DLD1 (cell line): ENCODE measurements at regions not wholly inside any gene's neighbourhood (a gene's known extent, or its start where the extent isn't known, plus 50 kb on each side); places are given as distances from the start of the nearest gene placed in this dataset.

Source experiments
- in situ Hi-C: cut with HindIII; loops from 2 replicates; pipeline ENCODE4 v1.10.0; 2017; ENCODE audit warnings: low sequenced_read_pairs

GRCh38 chr1:22344851-22345560 lies 106.6 kb upstream of the ZBTB40 start:
- in situ Hi-C loops, result no loop called here

- in situ Hi-C loops, result no loop called here
These were observed 103.5 kb upstream of the ZBTB40 start for GRCh38 chr1:22347854-22348760.

GRCh38 chr1:22349362-22350043 lies 102.1 kb upstream of the ZBTB40 start:
- in situ Hi-C loops, result no loop called here

DNA sequence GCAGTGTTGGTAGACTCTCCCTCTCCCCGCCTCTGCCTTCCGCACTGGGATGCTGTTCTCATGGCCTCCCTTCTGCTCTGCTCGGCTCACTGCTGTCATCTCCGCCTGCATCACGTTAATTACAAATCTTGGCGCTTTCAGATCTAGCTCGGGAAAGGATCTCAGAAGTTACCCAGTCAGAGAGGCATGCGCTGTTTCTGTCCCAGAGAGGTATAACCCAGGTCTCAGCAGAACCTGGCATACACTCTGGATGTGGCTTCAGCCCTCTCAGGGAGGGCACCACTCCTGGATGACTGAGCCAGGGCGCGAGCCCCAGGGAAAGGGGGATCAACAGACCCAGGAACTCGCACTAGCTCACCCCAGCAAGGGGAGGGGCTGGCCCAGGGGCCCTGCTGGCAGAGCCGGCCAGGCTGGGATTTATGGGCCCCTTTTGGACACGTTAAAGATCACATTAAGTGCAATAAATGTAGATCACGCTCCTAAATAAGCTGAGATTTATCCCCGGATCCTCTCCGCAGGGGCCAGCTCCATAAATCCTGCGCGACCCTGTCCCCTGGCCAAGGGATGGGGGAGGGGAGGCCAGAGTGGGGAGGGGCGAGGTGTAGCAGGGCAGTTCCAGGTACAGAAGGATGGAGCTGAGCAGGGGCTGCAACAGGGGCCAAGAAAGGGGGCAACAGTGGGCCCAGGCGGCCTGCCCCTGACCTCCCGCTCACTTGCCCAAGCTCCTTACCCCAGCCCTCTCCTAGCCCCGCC lies 101.3 kb upstream of the ZBTB40 start:
- in situ Hi-C loops, result no loop called here

- in situ Hi-C loops, result no loop called here
These were observed 100.5 kb upstream of the ZBTB40 start for GRCh38 chr1:22350924-22351767.

GRCh38 chr1:22351768-22352080 lies 99.9 kb upstream of the ZBTB40 start:
- in situ Hi-C loops, result no loop called here

- in situ Hi-C loops, result no loop called here
These were observed 99.3 kb upstream of the ZBTB40 start for GRCh38 chr1:22352355-22352754.

GRCh38 chr1:22352896-22353295 lies 98.8 kb upstream of the ZBTB40 start:
- in situ Hi-C loops, result no loop called here

GRCh38 chr1:22359427-22359826 lies 92.2 kb upstream of the ZBTB40 start:
- in situ Hi-C loops, result no loop called here

DNA sequence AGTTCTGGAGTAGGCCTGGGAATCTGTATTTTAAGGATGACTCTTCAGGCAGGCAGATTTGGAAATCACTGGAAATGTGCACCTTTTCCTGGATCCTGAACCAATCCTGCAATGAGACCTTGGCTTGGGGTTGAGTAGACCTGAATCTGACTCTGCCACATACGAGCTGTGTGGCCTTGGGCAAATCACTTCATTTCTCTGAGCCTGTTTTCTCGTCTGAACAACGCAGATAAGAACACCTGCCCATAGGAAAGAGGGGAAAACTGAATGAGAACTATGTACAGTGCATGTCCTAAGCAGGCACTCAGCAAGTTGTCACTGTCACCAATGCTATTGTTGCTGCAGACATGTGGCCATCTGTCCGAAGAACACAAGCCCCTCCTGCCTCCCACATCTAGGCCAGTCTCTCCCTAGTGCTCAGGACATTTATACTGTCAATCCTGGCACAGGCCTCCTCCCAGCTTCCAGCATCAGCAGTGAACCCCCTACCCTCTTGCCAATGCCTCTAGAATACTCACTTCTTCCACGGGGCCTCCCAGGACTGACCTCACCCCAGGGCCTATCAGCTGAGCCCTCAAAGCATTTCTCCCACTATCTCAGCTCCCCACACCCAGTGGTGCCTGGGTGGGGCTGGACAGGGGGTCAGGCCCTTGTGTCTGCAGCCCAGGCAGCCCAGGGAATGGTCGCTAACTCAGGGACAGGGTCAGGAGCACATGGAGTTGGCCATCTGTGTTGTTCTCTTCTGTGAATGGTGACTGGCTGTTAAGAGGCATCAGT lies 88.8 kb upstream of the ZBTB40 start:
- in situ Hi-C loops, result no loop called here

GRCh38 chr1:22363403-22364325 lies 88.0 kb upstream of the ZBTB40 start:
- in situ Hi-C loops, result no loop called here

GRCh38 chr1:22364326-22364650 lies 87.4 kb upstream of the ZBTB40 start:
- in situ Hi-C loops, result no loop called here

GRCh38 chr1:22364764-22365163 lies 86.9 kb upstream of the ZBTB40 start:
- in situ Hi-C loops, result no loop called here

GRCh38 chr1:22365331-22366295 lies 86.0 kb upstream of the ZBTB40 start:
- in situ Hi-C loops, result no loop called here

- in situ Hi-C loops, result no loop called here
These were observed 85.3 kb upstream of the ZBTB40 start for GRCh38 chr1:22366346-22366745.

DNA sequence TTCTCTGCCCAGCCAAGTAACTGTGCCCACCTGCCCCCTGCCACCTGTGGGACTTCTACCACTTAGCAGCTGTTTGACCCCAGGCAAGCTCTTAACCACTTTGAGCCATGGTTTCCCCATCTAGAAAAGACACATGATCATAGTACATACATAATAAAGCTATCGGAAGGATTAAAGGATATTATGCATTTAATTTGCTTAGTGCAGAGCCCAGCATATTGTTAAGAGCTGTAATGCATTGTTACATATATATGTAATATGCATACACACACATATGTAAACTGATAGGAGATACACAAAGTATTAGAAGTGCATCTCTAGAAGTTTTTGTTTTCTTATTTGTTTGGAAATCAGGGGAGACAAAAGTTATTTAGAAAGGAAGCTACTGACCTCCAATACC lies 83.5 kb upstream of the ZBTB40 start:
- in situ Hi-C loops, result no loop called here
